GM18867 (cell line): ENCODE measurements at regions not wholly inside any gene's neighbourhood (a gene's known extent, or its start where the extent isn't known, plus 50 kb on each side); places are given as distances from the start of the nearest gene placed in this dataset.

Experiments used
- ATAC-seq: cut with Tn5 transposase; IDR thresholded peaks from one replicate; pipeline ENCODE4 v1.9.1; 2021; ENCODE audit warnings: mild to moderate bottlenecking, moderate library complexity; ENCODE audit not compliant: unreplicated experiment

DNA sequence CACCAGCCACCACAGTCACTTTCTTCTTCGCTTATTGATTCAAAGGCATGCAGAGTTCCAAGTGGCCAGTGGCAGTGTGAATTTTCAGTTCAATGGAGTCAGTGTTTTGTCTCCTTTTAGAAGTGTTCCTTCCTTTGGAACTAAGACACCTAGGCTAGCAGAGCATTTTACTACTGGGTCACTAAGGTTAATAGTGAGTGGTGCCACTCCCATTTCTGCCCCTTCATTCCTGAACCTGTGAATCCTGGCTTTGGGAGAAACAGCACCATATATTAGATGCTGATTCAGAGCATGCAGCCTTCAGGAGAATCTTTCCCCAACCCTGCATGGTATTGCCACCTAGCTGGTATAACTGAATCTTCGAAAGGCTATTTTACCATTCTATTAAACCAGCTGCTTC, 312.7 kb downstream of the HRH4 start:
- no peak for ATAC-seq

- no peak for ATAC-seq
Observed at GRCh38 chr18:24776019-24776418, 315.6 kb downstream of the HRH4 start.

- no peak for ATAC-seq
Observed at GRCh38 chr18:24778810-24779418, 318.5 kb downstream of the HRH4 start.

- ATAC-seq: no peak
Observed at GRCh38 chr18:24782566-24782965, 322.1 kb downstream of the HRH4 start.

- ATAC-seq: no peak
Observed at GRCh38 chr18:24785019-24785418, 324.6 kb downstream of the HRH4 start.

GRCh38 chr18:24786027-24786426, 325.6 kb downstream of the HRH4 start:
- no peak for ATAC-seq

DNA sequence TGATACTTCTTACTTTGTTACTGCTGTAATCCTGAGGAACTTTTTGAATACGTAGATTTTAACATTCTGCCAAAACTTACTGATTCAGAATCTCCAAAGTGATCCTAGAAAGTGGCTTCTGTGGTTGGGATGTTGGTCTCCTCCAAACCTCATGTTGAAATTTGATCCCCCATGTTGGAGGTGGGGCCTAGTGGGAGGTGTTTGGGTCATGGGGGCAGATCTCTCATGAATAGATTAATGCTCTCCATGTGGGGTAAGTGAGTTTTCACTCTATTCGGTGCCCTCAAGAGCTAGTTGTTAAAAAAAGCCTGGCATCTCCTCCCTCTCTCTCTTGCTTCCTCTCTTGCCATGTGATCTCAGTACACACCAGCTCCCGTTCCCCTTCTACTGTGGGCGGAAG, 329.9 kb downstream of the HRH4 start:
- no peak for ATAC-seq

GRCh38 chr18:24791751-24792545, 331.5 kb downstream of the HRH4 start:
- ATAC-seq: no peak

GRCh38 chr18:24793742-24794141, 333.3 kb downstream of the HRH4 start:
- ATAC-seq: no peak

GRCh38 chr18:24795129-24795528, 334.7 kb downstream of the HRH4 start:
- ATAC-seq: no peak

DNA sequence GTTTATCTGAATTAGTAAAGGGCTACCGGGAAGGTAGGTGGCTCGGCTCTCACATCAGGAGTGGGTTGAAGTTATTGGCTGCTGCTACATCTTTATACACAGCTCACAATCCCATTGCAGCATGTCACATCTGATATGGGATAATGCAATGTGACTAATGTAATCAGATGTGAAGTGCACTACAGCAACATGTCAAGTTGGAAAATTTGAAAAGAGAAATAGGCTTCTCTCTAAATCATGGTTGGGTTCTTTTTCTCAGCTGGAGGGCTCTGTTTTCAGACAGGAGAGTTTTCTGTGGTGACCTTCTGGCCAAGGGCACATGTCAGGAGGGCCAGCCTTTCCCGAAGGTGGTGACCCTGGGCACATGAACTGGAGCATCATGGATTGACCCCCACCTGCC, 337.5 kb downstream of the HRH4 start:
- no peak for ATAC-seq

DNA sequence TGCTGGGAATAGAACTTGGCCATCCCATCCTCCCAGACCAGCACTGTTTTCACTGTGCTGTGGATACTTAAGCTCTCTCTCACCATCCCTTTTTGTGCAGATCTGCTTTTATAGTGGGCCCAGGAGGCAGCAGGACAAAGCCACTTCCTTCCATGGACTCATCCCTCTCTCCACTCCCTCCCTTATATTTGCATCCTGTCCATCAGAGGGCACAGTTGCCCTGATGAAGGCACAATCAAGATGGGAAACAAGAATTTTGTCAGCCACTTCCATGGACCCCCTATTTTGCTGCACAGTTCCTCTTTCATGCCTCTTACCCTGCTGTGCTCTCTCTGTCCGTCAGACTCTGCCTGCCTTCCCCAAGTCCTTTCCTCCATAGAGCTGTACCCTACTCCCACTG, 338.7 kb downstream of the HRH4 start:
- ATAC-seq: no peak

GRCh38 chr18:24799720-24800119, 339.3 kb downstream of the HRH4 start:
- ATAC-seq: no peak

- no peak for ATAC-seq
Observed at GRCh38 chr18:24801001-24801400, 340.6 kb downstream of the HRH4 start.

GRCh38 chr18:24802456-24802855, 342.0 kb downstream of the HRH4 start:
- no peak for ATAC-seq

DNA sequence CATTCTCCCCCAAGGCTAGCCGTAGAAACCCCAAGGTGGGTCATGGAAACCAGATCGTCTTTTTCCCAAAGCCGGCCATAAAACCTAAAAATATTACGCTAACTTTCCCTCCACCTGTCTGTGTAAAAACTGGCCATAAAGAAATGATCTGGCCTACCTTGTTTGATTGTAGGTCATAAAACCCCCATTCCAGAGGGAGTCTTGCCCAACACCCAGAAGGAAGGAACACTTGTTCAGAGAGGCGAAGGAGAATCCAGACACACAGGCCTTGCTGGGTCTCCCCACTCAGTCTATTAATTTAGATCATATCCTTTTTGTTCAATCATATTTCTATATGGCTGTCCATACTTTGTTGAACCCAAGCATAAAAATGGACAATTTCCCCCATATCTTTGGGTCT, 344.7 kb downstream of the HRH4 start:
- ATAC-seq: no peak

- no peak for ATAC-seq
Observed at GRCh38 chr18:24809173-24809950, 348.9 kb downstream of the HRH4 start.

DNA sequence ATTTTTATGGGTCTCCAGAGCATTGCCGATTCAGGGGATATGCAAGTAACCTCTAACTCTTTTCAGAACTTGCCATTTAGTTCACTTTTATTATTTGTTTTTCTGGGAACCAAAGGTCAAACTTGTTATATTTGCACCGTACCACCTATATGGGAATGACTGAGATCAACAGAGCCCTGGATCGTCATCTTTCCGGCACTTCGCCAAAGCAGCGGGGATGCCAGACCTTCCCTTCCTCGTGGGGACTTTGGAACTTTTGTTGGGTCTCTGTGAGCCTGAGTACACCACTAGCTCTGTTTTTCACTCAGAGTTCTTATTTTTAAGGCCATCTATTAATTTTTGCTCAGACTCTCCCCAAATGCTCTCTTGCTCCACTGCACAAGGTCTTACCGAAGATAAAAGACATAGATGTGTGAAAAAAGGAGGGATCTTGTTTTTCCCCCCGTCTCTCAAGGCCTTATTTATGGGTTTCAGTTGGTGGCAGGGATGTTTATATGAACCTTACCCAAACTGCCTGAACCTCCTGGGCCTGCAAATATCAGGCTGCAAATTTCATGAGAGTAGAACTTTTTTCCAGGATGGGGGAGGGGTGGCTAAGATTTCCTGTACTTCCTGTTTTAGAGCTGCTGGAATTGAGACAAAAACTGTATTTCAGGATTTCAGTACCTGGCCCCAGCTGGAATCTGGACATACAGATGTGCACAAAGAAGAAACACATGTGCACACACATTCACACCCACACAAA, 350.3 kb downstream of the HRH4 start:
- ATAC-seq: no peak

- ATAC-seq: no peak
Observed at GRCh38 chr18:24811950-24812681, 351.7 kb downstream of the HRH4 start.

DNA sequence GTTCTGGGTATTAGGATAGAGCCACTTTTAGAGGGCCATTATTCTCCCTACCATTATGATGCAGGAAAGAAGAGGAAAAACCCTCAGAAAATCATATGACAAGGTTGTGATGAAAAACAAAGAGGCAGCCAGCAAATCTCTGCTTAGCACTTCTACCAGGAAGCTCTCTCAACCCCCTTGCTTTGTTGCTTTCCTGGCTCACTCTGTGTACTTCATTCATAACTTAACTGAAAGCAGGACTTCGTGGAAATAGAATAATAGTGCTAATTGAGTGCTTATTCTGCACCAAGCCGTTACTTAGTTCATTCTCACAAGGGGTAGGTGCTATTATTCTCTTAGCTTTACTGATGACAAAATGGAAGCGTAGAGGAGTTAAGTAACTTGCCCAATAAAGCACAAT, 354.1 kb downstream of the HRH4 start:
- ATAC-seq: no peak

DNA sequence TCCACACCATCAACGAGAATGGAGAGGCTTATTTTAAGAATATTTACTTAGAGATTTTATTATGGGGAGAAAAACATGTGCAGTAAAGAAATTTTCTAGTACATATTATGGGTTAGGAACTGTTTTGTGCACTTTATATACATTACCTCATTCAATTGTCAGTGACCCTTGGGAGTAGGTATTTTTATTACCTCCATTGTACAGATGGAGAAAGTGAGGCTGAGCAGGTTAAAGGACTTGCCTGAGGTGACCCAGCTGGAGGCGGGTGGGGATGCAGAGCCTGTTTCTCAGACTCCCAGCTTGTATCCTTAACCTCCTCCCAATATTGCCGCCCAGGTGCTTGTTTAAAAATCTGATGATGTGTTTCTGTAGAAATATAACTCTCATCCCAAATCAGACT, 356.7 kb downstream of the HRH4 start:
- no peak for ATAC-seq
